CD4-positive, alpha-beta T cell treated with Interleukin-4 for 1 hour (primary cell): ENCODE measurements at regions not wholly inside any gene's neighbourhood (a gene's known extent, or its start where the extent isn't known, plus 50 kb on each side); places are given as distances from the start of the nearest gene placed in this dataset.
A peak's percentile ranks its signal among the peaks of the same experiment; 100 is the strongest.

Experiments
- DNase-seq, 2 donors: peaks; one replicate each; pipeline ENCODE4 v3.0.0-alpha.2; 2020 to 2022

DNA sequence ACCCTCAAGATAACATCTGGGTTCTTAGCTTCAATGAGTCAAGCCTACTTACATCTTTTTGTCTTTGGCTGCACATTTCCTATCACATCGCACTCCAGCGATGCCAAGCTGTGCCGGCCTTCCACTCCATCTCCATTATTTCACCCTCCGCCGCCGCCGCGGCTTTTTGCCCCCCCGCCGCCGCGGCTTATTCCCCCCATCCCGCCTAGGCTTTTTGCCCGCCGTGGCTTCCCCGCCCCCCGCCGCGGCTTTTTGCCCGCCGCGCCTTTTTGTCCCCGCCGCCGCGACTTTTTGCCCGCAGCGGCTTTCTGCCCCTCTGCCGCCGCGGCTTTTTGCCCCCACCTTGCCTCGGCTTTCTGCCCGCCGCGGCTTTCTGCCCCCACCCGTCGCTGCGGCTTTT is 50.8 kb downstream of the PPIAL4E start:
- DNase-seq = peak in 1 of 2 donors; percentile 19
